GM23338 (cell line): ENCODE measurements at regions not wholly inside any gene's neighbourhood (a gene's known extent, or its start where the extent isn't known, plus 50 kb on each side); places are given as distances from the start of the nearest gene placed in this dataset.

ENCODE experiments used
- EZH2 ChIP-seq: fragments of 200-600 bp; sonication (generic); IDR thresholded peaks from one replicate; pipeline ENCODE4 v1.8.0; 2017; ENCODE audit warnings: antibody characterized with exemption, mild to moderate bottlenecking, low read depth; ENCODE audit not compliant: unreplicated experiment
- JUNB ChIP-seq: IDR thresholded peaks from one replicate; pipeline ENCODE4 v1.6.1; 2016; ENCODE audit warnings: antibody characterized with exemption; ENCODE audit not compliant: unreplicated experiment
- NANOG ChIP-seq: IDR thresholded peaks from 2 replicates; pipeline ENCODE4 v1.6.1; 2016; ENCODE audit warnings: antibody characterized with exemption, borderline replicate concordance
- STAT1 ChIP-seq: IDR thresholded peaks from one replicate; pipeline ENCODE4 v1.6.1; 2016; ENCODE audit warnings: antibody characterized with exemption; ENCODE audit not compliant: unreplicated experiment
- TF ChIP-seq, protein P1 (sequence below): fragments of 250-450 bp; sonication (Bioruptor Pico); IDR thresholded peaks from 2 replicates; pipeline ENCODE4 v1.5.0; 2020; ENCODE audit warnings: mild to moderate bottlenecking, moderate library complexity
- TF ChIP-seq, protein P2 (sequence below): IDR thresholded peaks from one replicate; pipeline ENCODE4 v1.6.1; 2018; ENCODE audit warnings: antibody characterized with exemption; ENCODE audit not compliant: unreplicated experiment
- TF ChIP-seq, protein P3 (sequence below), 2 experiments: fragments of 200-600 bp in 1 of 2; sonication (generic) in 1 of 2; conservative IDR thresholded peaks; 2 replicates each; pipeline versions ENCODE4 v1.5.1 to v1.6.1; 2016 to 2017; ENCODE audit warnings: antibody characterized with exemption in 2 of 2, low read depth in 2 of 2, mild to moderate bottlenecking in 2 of 2, moderate library complexity in 1 of 2

DNA sequence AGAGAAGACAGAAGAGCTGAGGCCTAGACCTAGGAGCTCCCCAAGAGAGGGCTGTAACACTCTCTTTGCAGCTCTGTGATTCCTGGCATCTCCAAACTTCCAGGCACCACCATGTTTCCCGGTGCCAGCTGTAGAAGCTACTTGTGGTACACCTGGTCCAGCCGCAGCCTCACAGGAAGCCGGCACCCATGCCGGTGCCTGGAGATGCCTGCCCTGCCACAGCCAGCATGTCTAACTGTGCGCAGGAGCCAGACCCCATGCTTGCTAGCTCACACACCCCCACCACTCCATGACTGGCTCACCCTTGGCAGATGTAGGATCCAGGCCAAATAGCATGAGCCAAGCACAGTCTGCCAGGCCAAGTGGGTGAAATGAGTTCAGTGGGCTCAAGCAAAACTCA lies 211.7 kb upstream of the GNAI1 start (continued):
- TF ChIP-seq, protein P1, sequence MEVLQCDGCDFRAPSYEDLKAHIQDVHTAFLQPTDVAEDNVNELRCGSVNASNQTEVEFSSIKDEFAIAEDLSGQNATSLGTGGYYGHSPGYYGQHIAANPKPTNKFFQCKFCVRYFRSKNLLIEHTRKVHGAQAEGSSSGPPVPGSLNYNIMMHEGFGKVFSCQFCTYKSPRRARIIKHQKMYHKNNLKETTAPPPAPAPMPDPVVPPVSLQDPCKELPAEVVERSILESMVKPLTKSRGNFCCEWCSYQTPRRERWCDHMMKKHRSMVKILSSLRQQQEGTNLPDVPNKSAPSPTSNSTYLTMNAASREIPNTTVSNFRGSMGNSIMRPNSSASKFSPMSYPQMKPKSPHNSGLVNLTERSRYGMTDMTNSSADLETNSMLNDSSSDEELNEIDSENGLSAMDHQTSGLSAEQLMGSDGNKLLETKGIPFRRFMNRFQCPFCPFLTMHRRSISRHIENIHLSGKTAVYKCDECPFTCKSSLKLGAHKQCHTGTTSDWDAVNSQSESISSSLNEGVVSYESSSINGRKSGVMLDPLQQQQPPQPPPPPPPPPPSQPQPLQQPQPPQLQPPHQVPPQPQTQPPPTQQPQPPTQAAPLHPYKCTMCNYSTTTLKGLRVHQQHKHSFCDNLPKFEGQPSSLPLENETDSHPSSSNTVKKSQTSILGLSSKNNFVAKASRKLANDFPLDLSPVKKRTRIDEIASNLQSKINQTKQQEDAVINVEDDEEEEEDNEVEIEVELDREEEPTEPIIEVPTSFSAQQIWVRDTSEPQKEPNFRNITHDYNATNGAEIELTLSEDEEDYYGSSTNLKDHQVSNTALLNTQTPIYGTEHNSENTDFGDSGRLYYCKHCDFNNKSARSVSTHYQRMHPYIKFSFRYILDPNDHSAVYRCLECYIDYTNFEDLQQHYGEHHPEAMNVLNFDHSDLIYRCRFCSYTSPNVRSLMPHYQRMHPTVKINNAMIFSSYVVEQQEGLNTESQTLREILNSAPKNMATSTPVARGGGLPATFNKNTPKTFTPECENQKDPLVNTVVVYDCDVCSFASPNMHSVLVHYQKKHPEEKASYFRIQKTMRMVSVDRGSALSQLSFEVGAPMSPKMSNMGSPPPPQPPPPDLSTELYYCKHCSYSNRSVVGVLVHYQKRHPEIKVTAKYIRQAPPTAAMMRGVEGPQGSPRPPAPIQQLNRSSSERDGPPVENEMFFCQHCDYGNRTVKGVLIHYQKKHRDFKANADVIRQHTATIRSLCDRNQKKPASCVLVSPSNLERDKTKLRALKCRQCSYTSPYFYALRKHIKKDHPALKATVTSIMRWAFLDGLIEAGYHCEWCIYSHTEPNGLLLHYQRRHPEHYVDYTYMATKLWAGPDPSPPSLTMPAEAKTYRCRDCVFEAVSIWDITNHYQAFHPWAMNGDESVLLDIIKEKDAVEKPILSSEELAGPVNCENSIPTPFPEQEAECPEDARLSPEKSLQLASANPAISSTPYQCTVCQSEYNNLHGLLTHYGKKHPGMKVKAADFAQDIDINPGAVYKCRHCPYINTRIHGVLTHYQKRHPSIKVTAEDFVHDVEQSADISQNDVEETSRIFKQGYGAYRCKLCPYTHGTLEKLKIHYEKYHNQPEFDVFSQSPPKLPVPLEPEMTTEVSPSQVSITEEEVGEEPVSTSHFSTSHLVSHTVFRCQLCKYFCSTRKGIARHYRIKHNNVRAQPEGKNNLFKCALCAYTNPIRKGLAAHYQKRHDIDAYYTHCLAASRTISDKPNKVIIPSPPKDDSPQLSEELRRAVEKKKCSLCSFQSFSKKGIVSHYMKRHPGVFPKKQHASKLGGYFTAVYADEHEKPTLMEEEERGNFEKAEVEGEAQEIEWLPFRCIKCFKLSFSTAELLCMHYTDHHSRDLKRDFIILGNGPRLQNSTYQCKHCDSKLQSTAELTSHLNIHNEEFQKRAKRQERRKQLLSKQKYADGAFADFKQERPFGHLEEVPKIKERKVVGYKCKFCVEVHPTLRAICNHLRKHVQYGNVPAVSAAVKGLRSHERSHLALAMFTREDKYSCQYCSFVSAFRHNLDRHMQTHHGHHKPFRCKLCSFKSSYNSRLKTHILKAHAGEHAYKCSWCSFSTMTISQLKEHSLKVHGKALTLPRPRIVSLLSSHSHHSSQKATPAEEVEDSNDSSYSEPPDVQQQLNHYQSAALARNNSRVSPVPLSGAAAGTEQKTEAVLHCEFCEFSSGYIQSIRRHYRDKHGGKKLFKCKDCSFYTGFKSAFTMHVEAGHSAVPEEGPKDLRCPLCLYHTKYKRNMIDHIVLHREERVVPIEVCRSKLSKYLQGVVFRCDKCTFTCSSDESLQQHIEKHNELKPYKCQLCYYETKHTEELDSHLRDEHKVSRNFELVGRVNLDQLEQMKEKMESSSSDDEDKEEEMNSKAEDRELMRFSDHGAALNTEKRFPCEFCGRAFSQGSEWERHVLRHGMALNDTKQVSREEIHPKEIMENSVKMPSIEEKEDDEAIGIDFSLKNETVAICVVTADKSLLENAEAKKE: no peak
- no peak for TF ChIP-seq STAT1
- no peak for TF ChIP-seq NANOG
- TF ChIP-seq, protein P2, sequence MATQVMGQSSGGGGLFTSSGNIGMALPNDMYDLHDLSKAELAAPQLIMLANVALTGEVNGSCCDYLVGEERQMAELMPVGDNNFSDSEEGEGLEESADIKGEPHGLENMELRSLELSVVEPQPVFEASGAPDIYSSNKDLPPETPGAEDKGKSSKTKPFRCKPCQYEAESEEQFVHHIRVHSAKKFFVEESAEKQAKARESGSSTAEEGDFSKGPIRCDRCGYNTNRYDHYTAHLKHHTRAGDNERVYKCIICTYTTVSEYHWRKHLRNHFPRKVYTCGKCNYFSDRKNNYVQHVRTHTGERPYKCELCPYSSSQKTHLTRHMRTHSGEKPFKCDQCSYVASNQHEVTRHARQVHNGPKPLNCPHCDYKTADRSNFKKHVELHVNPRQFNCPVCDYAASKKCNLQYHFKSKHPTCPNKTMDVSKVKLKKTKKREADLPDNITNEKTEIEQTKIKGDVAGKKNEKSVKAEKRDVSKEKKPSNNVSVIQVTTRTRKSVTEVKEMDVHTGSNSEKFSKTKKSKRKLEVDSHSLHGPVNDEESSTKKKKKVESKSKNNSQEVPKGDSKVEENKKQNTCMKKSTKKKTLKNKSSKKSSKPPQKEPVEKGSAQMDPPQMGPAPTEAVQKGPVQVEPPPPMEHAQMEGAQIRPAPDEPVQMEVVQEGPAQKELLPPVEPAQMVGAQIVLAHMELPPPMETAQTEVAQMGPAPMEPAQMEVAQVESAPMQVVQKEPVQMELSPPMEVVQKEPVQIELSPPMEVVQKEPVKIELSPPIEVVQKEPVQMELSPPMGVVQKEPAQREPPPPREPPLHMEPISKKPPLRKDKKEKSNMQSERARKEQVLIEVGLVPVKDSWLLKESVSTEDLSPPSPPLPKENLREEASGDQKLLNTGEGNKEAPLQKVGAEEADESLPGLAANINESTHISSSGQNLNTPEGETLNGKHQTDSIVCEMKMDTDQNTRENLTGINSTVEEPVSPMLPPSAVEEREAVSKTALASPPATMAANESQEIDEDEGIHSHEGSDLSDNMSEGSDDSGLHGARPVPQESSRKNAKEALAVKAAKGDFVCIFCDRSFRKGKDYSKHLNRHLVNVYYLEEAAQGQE: no peak
- no peak for TF ChIP-seq EZH2
- TF ChIP-seq, protein P3, sequence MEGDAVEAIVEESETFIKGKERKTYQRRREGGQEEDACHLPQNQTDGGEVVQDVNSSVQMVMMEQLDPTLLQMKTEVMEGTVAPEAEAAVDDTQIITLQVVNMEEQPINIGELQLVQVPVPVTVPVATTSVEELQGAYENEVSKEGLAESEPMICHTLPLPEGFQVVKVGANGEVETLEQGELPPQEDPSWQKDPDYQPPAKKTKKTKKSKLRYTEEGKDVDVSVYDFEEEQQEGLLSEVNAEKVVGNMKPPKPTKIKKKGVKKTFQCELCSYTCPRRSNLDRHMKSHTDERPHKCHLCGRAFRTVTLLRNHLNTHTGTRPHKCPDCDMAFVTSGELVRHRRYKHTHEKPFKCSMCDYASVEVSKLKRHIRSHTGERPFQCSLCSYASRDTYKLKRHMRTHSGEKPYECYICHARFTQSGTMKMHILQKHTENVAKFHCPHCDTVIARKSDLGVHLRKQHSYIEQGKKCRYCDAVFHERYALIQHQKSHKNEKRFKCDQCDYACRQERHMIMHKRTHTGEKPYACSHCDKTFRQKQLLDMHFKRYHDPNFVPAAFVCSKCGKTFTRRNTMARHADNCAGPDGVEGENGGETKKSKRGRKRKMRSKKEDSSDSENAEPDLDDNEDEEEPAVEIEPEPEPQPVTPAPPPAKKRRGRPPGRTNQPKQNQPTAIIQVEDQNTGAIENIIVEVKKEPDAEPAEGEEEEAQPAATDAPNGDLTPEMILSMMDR (conservative IDR thresholded peaks at IDR 0.05; ENCODE audit: low read depth in 2 of 2): no peak
- no peak for TF ChIP-seq JUNB
